GM19467 (cell line): ENCODE measurements at regions not wholly inside any gene's neighbourhood (a gene's known extent, or its start where the extent isn't known, plus 50 kb on each side); places are given as distances from the start of the nearest gene placed in this dataset.
"Not testable (repeated sequence)": the region's sequence is repeated elsewhere in the genome, so short reads cannot be mapped to it uniquely, and the experiment has no call there.

Experiments used
- ATAC-seq: cut with Tn5 transposase; IDR thresholded peaks from one replicate; pipeline ENCODE4 v1.9.1; 2021; ENCODE audit warnings: mild to moderate bottlenecking, moderate library complexity; ENCODE audit not compliant: unreplicated experiment

GRCh38 chr3:35042210-35042991 is 596.9 kb upstream of the ARPP21 start:
- no peak for ATAC-seq

- ATAC-seq = no peak
Observed at GRCh38 chr3:35043040-35043439, 596.3 kb upstream of the ARPP21 start.

GRCh38 chr3:35044190-35044589 is 595.1 kb upstream of the ARPP21 start:
- no peak for ATAC-seq

GRCh38 chr3:35045118-35045517 is 594.2 kb upstream of the ARPP21 start:
- no peak for ATAC-seq

- no peak for ATAC-seq
Observed at GRCh38 chr3:35064761-35065160, 574.6 kb upstream of the ARPP21 start.

GRCh38 chr3:35065891-35066290 is 573.4 kb upstream of the ARPP21 start:
- no peak for ATAC-seq

GRCh38 chr3:35067750-35068149 is 571.6 kb upstream of the ARPP21 start:
- no peak for ATAC-seq

- no peak for ATAC-seq
Observed at GRCh38 chr3:35070088-35070487, 569.2 kb upstream of the ARPP21 start.

DNA sequence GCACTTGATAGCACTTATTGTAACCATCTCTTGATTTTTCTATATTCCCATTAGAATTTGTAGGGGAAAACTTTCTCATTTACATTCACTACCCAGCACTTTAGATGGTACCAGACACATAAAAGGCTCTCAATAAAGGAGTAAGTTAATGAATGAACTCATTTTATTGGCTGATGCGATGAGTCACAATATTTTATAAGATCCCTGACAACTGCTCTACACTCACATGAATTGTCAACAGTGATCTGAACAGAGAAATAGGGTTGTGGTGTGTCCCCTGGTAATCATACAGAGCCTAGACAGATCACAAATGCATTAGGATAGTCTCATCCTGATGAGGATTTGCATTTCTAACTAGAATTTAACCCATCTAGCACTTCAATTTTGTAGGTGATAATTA is 567.6 kb upstream of the ARPP21 start:
- ATAC-seq = no peak

- ATAC-seq = no peak
Observed at GRCh38 chr3:35078780-35079179, 560.5 kb upstream of the ARPP21 start.

- no peak for ATAC-seq
Observed at GRCh38 chr3:35079403-35079802, 559.9 kb upstream of the ARPP21 start.

GRCh38 chr3:35081899-35082298 is 557.4 kb upstream of the ARPP21 start:
- ATAC-seq = no peak

DNA sequence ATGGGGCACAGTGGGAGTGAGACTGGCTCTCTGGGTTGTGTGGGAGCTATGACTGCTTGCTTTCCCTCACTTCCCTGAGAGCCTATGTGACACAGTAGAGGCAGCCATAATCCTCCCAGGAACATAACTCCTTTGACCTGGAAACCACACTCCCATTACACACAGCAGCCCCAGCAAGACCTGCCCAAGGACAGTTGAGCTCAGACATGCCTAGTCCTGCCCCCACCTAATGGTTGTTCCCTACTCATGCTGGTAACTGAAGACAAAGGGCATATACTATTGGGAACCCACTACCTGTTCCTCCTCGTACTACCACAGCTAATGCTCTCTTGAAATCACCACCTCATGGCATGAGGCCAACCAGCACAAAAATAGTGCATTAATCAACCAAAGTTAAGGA is 550.4 kb upstream of the ARPP21 start:
- ATAC-seq = no peak

DNA sequence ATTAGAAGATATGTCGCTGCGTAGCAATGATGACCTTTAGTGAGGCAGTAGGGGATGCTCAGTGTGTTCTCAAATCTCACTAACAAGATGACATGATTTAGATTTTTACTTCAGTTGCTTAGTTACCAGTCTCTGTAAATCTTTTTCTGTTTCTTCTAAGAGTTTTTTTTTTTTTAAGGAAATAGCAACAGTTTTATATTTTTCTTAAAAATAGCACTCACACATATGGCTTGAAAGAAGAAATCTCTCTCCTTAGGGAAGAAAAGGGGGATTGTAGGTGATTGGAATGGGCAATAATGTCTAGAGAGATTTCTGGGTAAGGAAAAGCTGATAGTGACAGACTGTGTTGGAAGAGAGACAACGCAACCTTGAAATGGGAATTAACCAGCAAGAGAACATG is 524.6 kb upstream of the ARPP21 start:
- ATAC-seq = no peak

DNA sequence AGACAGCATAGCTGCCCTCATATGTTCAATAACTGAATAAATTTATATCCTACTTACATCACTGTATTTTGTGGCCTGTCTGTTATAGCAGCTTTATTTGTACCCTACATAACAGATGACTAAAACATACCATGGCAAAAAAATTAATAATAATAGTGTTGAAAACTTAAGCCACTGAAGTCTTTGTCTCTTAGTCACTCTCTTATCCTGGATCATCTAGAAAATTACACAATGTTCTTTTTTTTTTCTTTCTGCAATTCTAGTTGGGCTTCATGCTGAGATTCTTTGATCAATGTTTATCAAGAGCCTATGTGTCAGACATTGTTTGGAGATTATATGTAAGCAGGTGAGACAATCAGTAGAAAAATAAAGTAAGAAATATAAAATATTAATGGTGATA is 519.3 kb upstream of the ARPP21 start:
- no peak for ATAC-seq

GRCh38 chr3:35137612-35138011 is 501.7 kb upstream of the ARPP21 start:
- ATAC-seq = no peak

GRCh38 chr3:35141406-35141805 is 497.9 kb upstream of the ARPP21 start:
- no peak for ATAC-seq

- ATAC-seq = no peak
Observed at GRCh38 chr3:35144011-35144410, 495.3 kb upstream of the ARPP21 start.

GRCh38 chr3:35146256-35147035 is 492.9 kb upstream of the ARPP21 start:
- ATAC-seq = not testable (repeated sequence)

- no peak for ATAC-seq
Observed at GRCh38 chr3:35183927-35184675, 455.2 kb upstream of the ARPP21 start.

DNA sequence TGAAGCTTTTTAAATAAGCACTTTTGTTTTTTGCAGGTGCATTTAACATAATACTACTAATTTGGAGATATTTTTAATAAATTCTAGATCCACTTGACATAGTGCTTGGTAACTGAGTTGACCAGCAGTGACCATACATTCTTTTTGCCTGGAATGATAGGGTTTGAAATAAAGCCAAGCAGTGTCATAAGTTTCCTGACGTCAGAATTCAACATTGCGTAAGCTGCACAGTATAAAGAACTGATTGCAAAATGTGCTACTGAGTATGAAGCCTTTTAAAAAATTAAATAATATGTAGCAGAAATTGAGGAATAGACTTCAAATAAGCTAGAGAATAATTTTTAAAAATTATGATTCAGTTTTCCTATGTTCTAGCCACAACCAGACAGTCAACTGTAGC is 454.6 kb upstream of the ARPP21 start:
- ATAC-seq = no peak

GRCh38 chr3:35187908-35188307 is 451.4 kb upstream of the ARPP21 start:
- no peak for ATAC-seq
